MCF 10A (cell line): ENCODE measurements at regions not wholly inside any gene's neighbourhood (a gene's known extent, or its start where the extent isn't known, plus 50 kb on each side); places are given as distances from the start of the nearest gene placed in this dataset.

ENCODE experiments used
- BruUV-seq: library from RNA; stranded (reverse); fragments of 400-500 nt; replicated peaks from 2 replicates; lab custom pipeline; 2021; lab: Mats Ljungman, UMichigan
- CTCF ChIA-PET: fragments of 300-600 bp; sonication (Branson Sonifier 250); formaldehyde crosslinking; extraction: SDS; loops from one replicate; lab custom pipeline; 2021; ENCODE audit warnings: antibody characterized with exemption, inconsistent platforms; lab: Yijun Ruan, JAX
- POLR2A ChIA-PET: fragments of 300-600, 350-650 bp; sonication (Branson Sonifier 250); formaldehyde crosslinking; extraction: SDS; loops from one replicate; lab custom pipeline; 2020; ENCODE audit warnings: antibody characterized with exemption, inconsistent platforms; lab: Yijun Ruan, JAX
- DNase-seq: peaks from one replicate; pipeline ENCODE4 v3.0.0-alpha.2; 2018; ENCODE audit not compliant: unreplicated experiment
- H3K27ac Mint-ChIP-seq: one replicate; pipeline ENCODE4 v1.8.0; 2022; ENCODE audit warnings: mild to moderate bottlenecking, low read depth, mixed read lengths; ENCODE audit not compliant: unreplicated experiment
- H3K27me3 Mint-ChIP-seq: one replicate; pipeline ENCODE4 v1.8.0; 2022; ENCODE audit warnings: mixed read lengths; ENCODE audit not compliant: insufficient read depth, unreplicated experiment
- H3K36me3 Mint-ChIP-seq: one replicate; pipeline ENCODE4 v1.8.0; 2022; ENCODE audit warnings: mild to moderate bottlenecking, moderate library complexity, mixed read lengths; ENCODE audit not compliant: insufficient read depth, unreplicated experiment
- H3K4me1 Mint-ChIP-seq: one replicate; pipeline ENCODE4 v1.8.0; 2022; ENCODE audit warnings: mixed read lengths; ENCODE audit not compliant: insufficient read depth, unreplicated experiment
- H3K4me3 Mint-ChIP-seq: one replicate; pipeline ENCODE4 v1.8.0; 2022; ENCODE audit warnings: mild to moderate bottlenecking, moderate library complexity, mixed read lengths; ENCODE audit not compliant: unreplicated experiment
- H3K9me3 Mint-ChIP-seq: one replicate; pipeline ENCODE4 v1.8.0; 2022; ENCODE audit warnings: mixed read lengths; ENCODE audit not compliant: unreplicated experiment
- CTCF ChIP-seq: fragments of 200-600 bp; IDR thresholded peaks from one replicate; pipeline ENCODE4 v1.8.0; 2022; ENCODE audit warnings: antibody characterized with exemption, mild to moderate bottlenecking; ENCODE audit not compliant: unreplicated experiment
- intact Hi-C: fragments of 100-400 bp; cut with micrococcal nuclease; formaldehyde crosslinking; loops from 2 replicates; pipeline ENCODE4 v1.14.1; 2022

GRCh38 chr14:87732562-87732961 lies 260.4 kb downstream of the GALC start:
- DNase-seq: no peak
- intact Hi-C loops: no loop called here
- H3K27me3 Mint-ChIP-seq: no peaks in the 10 kb centered on the region
- H3K9me3 Mint-ChIP-seq: no peaks in the 10 kb centered on the region
- TF ChIP-seq CTCF: no peak
- POLR2A ChIA-PET: no interaction called here
- H3K4me1 Mint-ChIP-seq: no peaks in the 10 kb centered on the region
- no peaks in the 10 kb centered on the region for H3K36me3 Mint-ChIP-seq
- no peak overlapping the region for H3K4me3 Mint-ChIP-seq
- CTCF ChIA-PET: interaction anchor here (1.0 to 3.4 kb wide), 2 partner anchors 11 to 13 kb away, joined by 3 to 15 read pairs; no protein-coding TSS in a partner anchor
- no TSS peak for BruUV-seq
- H3K27ac Mint-ChIP-seq: no peak overlapping the region

GRCh38 chr14:87725318-87725717 lies 267.7 kb downstream of the GALC start:
- Mint-ChIP-seq H3K36me3 (no peaks in the 10 kb centered on the region), H3K27ac (no peak overlapping the region), H3K9me3 (no peaks in the 10 kb centered on the region), H3K27me3 (no peaks in the 10 kb centered on the region), H3K4me3 (no peak overlapping the region), H3K4me1 (no peaks in the 10 kb centered on the region)
- intact Hi-C loops: no loop called here
- POLR2A ChIA-PET: no interaction called here
- no peak for TF ChIP-seq CTCF
- CTCF ChIA-PET: interaction anchor here (0.6 to 1.7 kb wide), 5 partner anchors 12 to 1221 kb away, joined by 3 to 5 read pairs (median 3); no protein-coding TSS in a partner anchor
- no peak for DNase-seq
- BruUV-seq: no TSS peak

DNA sequence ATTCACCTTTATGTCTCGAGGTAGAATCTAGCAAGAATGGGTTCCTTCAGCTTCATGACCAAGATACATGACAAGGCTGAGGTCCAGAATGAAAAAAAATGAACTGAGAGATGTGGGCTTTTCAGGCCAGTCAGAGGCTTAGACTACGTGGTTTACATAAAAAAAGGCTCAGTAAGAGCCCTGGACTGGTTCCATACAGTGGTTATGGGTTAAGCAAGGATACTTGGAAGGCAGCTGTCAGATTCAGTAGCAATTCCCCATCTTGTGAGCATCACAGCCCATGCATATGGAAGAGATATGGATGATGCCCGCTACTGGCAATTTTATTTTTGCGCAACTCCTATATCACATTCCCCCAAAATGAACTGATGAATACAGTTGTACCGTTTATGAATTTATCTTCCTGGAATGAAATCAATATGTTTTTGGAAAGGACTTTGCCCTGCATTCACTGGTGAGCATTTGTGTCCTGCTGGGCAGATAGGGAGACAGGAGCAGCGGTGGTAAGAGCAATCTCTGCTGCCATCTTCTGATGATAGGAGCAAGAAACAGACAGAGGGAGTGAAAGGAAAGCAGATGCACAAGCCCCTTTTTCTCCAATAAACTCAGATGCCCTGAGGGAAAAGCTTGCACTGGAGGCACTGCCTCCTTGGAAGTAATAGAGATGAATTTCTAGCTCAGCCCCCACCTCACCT lies 280.4 kb downstream of the GALC start:
- no TSS peak for BruUV-seq
- TF ChIP-seq CTCF: no peak
- ChIA-PET CTCF (interaction anchor here (0.5 to 0.6 kb wide), 2 partner anchors 17 to 688 kb away, joined by 3 read pairs; no protein-coding TSS in a partner anchor), POLR2A (no interaction called here)
- no peaks in the 10 kb centered on the region for H3K27me3 Mint-ChIP-seq
- H3K36me3 Mint-ChIP-seq: no peaks in the 10 kb centered on the region
- no peaks in the 10 kb centered on the region for H3K4me1 Mint-ChIP-seq
- no peaks in the 10 kb centered on the region for H3K9me3 Mint-ChIP-seq
- no peak for DNase-seq
- intact Hi-C loops: no loop called here
- no peak overlapping the region for H3K27ac Mint-ChIP-seq
- no peak overlapping the region for H3K4me3 Mint-ChIP-seq

DNA sequence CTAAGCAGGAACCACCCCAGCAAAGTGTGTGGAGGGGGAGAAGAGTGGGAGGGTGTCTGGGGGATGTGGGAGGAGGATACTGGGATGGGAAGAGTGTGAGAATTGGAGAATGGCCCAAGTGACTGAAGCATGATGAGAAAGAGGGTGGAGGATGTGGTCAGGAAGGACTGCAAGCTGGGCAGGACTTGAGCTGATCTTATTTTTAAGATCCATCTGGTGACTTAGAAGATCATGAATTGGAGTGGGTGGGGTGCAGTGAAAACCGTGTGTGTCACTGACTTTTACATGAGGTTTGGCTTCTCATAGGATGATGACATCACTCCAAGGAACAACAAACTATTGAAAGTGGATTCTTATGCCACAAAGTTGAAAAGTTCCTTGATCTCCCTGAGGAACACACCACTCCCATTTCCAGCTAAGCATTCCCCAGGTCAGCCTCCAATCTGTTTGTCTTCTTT lies 287.5 kb downstream of the GALC start:
- CTCF ChIA-PET: interaction anchor here (0.6 kb wide), 1 partner anchor 747 kb away, joined by 4 read pairs; no protein-coding TSS in a partner anchor
- Mint-ChIP-seq H3K27ac (no peak overlapping the region), H3K9me3 (no peaks in the 10 kb centered on the region), H3K4me3 (no peak overlapping the region), H3K27me3 (no peaks in the 10 kb centered on the region), H3K4me1 (peaks cover 8% of the 10 kb centered on the region), H3K36me3 (no peaks in the 10 kb centered on the region)
- POLR2A ChIA-PET: no interaction called here
- no TSS peak for BruUV-seq
- intact Hi-C loops: no loop called here
- no peak for TF ChIP-seq CTCF
- no peak for DNase-seq
